Sigmoid colon (tissue), 6 donors: ENCODE measurements at regions not wholly inside any gene's neighbourhood (a gene's known extent, or its start where the extent isn't known, plus 50 kb on each side); places are given as distances from the start of the nearest gene placed in this dataset.

Source experiments
- DNase-seq: peaks from one replicate; pipeline ENCODE4 v3.0.0-alpha.2; 2019
- H3K27ac ChIP-seq, 4 donors: fragments of 200-600 bp; sonication (generic); one replicate each; pipeline ENCODE4 v1.5.1; 2016 to 2019; ENCODE audit warnings: mild to moderate bottlenecking in 1 of 4
- H3K27me3 ChIP-seq, 3 donors: fragments of 200-600 bp; sonication (generic); one replicate each; pipeline ENCODE4 v1.5.1; 2019; ENCODE audit warnings: mild to moderate bottlenecking in 1 of 3
- H3K36me3 ChIP-seq, 4 donors: fragments of 200-600 bp; sonication (generic); one replicate each; pipeline ENCODE4 v1.5.1; 2016 to 2019
- H3K4me1 ChIP-seq, 4 donors: fragments of 200-600 bp; sonication (generic); one replicate each; pipeline ENCODE4 v1.5.1; 2017 to 2019
- H3K4me3 ChIP-seq, 4 donors: fragments of 200-600 bp; sonication (generic); one replicate each; pipeline ENCODE4 v1.5.1; 2017 to 2019; ENCODE audit warnings: mild to moderate bottlenecking in 2 of 4, moderate library complexity in 1 of 4
- H3K9me3 ChIP-seq, 4 donors: fragments of 200-600 bp in 3 of 4; sonication (generic) in 3 of 4; one replicate each; pipeline versions ENCODE4 v1.5.1 to v1.6.1; 2013 to 2019
- CTCF ChIP-seq, 4 experiments: fragments of 450-650 bp in 3 of 4; fragments of 200-600 bp in 1 of 4; IDR thresholded peaks; one replicate each; pipeline ENCODE4 v1.5.1; 2016 to 2019; ENCODE audit warnings: antibody characterized with exemption in 4 of 4, mild to moderate bottlenecking in 3 of 4, moderate library complexity in 2 of 4
- EP300 ChIP-seq, 4 donors: sonication (generic); formaldehyde crosslinking; IDR thresholded peaks; one replicate each; pipeline ENCODE4 v1.6.1; 2017; ENCODE audit warnings: antibody characterized with exemption in 4 of 4
- POLR2A ChIP-seq, 2 donors: fragments of 450-650 bp; IDR thresholded peaks; one replicate each; pipeline ENCODE4 v1.6.1; 2016; ENCODE audit warnings: antibody characterized with exemption in 2 of 2, mild to moderate bottlenecking in 2 of 2, moderate library complexity in 2 of 2
- POLR2AphosphoS5 ChIP-seq, 4 donors: sonication (generic); formaldehyde crosslinking; IDR thresholded peaks; one replicate each; pipeline ENCODE4 v1.6.1; 2017; ENCODE audit warnings: antibody characterized with exemption in 4 of 4
- WGBS, 2 donors: extraction: QIAGEN DNeasy Blood & Tissue Kit; methylation state at CpG; one replicate each; pipeline ENCODE4 v1.1.7; 2013; 5-methylcytosine and 5-hydroxymethylcytosine counted together
- intact Hi-C: fragments of 100-400 bp; cut with DNase I; formaldehyde crosslinking; loops from one replicate; pipeline ENCODE4 v1.15.1; 2023
- donor health status: healthy with polysubstance abuse.
- donor health status: healthy.

GRCh38 chr4:112808001-112808400, 171.1 kb downstream of the LARP7 start:
- H3K9me3 ChIP-seq: no peaks in the 10 kb centered on the region
- WGBS, 2 donors: 56 to 75% methylated on average over 1 of the region's 1 CpG
- no peak for DNase-seq
- no peaks in the 10 kb centered on the region for H3K36me3 ChIP-seq
- no peak overlapping the region for H3K4me3 ChIP-seq
- H3K27ac ChIP-seq: no peak overlapping the region
- no peaks in the 10 kb centered on the region for H3K4me1 ChIP-seq
- H3K27me3 ChIP-seq: no peaks in the 10 kb centered on the region
- intact Hi-C loops: no loop called here
- TF ChIP-seq POLR2AphosphoS5 (IDR thresholded peaks at IDR 0.05) (no peak), CTCF (IDR thresholded peaks at IDR 0.05) (no peak)

- intact Hi-C loops: loop anchor here (5.0 kb wide), 1 partner anchor 46 kb away; no protein-coding TSS in a partner anchor
- no peaks in the 10 kb centered on the region for H3K27me3 ChIP-seq
- DNase-seq: no peak
- H3K9me3 ChIP-seq: no peaks in the 10 kb centered on the region
- peaks cover 0 to 6% (median 1%) of the 10 kb centered on the region in 4 donors for H3K4me1 ChIP-seq
- TF ChIP-seq POLR2AphosphoS5 (IDR thresholded peaks at IDR 0.05): no peak
- no peak for TF ChIP-seq EP300 (IDR thresholded peaks at IDR 0.05)
- no peak for TF ChIP-seq POLR2A (IDR thresholded peaks at IDR 0.05)
- no peak for TF ChIP-seq CTCF (IDR thresholded peaks at IDR 0.05)
- no peak overlapping the region for H3K4me3 ChIP-seq
- WGBS, 2 donors: 50 to 65% methylated on average over 2 of the region's 2 CpGs
- no peak overlapping the region for H3K27ac ChIP-seq
- no peaks in the 10 kb centered on the region for H3K36me3 ChIP-seq
Observed at GRCh38 chr4:112813790-112814189, 176.8 kb downstream of the LARP7 start.

- no peaks in the 10 kb centered on the region for H3K9me3 ChIP-seq
- WGBS, 2 donors: 2 to 3% methylated on average over 14 of the region's 14 CpGs
- peak overlapping the region; percentile 63 to 82 (median 74) for H3K27ac ChIP-seq
- no peaks in the 10 kb centered on the region for H3K36me3 ChIP-seq
- DNase-seq: peak; percentile 89
- intact Hi-C loops: loop anchor here (2.0 to 5.0 kb wide), 2 partner anchors 121 to 181 kb away; partner anchors contain the start of genes LARP7 and ZGRF1
- peak in 1 of 2 donors; percentile 26 for TF ChIP-seq POLR2A (IDR thresholded peaks at IDR 0.05)
- TF ChIP-seq EP300 (IDR thresholded peaks at IDR 0.05): no peak
- TF ChIP-seq POLR2AphosphoS5 (IDR thresholded peaks at IDR 0.05): peak; percentile 32 to 82 (median 61)
- TF ChIP-seq CTCF (IDR thresholded peaks at IDR 0.05): no peak
- peaks cover 0 to 15% (median 5%) of the 10 kb centered on the region in 4 donors for H3K4me1 ChIP-seq
- H3K4me3 ChIP-seq: peak overlapping the region; percentile 45 to 66 (median 54)
- no peaks in the 10 kb centered on the region for H3K27me3 ChIP-seq
Observed at GRCh38 chr4:112817933-112818593, 181.1 kb downstream of the LARP7 start.

- H3K4me1 ChIP-seq: peaks cover 0 to 15% (median 5%) of the 10 kb centered on the region in 4 donors
- no peaks in the 10 kb centered on the region for H3K27me3 ChIP-seq
- intact Hi-C loops: loop anchor here (2.0 to 5.0 kb wide), 2 partner anchors 120 to 181 kb away; partner anchors contain the start of genes LARP7 and ZGRF1
- H3K4me3 ChIP-seq: peak overlapping the region; percentile 45 to 66 (median 54)
- H3K36me3 ChIP-seq: no peaks in the 10 kb centered on the region
- DNase-seq: no peak
- H3K27ac ChIP-seq: peak overlapping the region; percentile 63 to 82 (median 74)
- TF ChIP-seq CTCF (IDR thresholded peaks at IDR 0.05) (no peak), POLR2AphosphoS5 (IDR thresholded peaks at IDR 0.05) (no peak), POLR2A (IDR thresholded peaks at IDR 0.05) (no peak), EP300 (IDR thresholded peaks at IDR 0.05) (no peak)
- 35 to 56% methylated on average over 3 of the region's 3 CpGs for WGBS, 2 donors
- H3K9me3 ChIP-seq: no peaks in the 10 kb centered on the region
Observed at GRCh38 chr4:112818594-112818965, 181.6 kb downstream of the LARP7 start.
